GM18519 (cell line): ENCODE measurements at regions not wholly inside any gene's neighbourhood (a gene's known extent, or its start where the extent isn't known, plus 50 kb on each side); places are given as distances from the start of the nearest gene placed in this dataset.
A peak's percentile ranks its signal among the peaks of the same experiment; 100 is the strongest.

Experiments used
- ATAC-seq: cut with Tn5 transposase; IDR thresholded peaks from one replicate; pipeline ENCODE4 v1.9.1; 2021; ENCODE audit warnings: mild to moderate bottlenecking, moderate library complexity; ENCODE audit not compliant: unreplicated experiment, low FRiP score

DNA sequence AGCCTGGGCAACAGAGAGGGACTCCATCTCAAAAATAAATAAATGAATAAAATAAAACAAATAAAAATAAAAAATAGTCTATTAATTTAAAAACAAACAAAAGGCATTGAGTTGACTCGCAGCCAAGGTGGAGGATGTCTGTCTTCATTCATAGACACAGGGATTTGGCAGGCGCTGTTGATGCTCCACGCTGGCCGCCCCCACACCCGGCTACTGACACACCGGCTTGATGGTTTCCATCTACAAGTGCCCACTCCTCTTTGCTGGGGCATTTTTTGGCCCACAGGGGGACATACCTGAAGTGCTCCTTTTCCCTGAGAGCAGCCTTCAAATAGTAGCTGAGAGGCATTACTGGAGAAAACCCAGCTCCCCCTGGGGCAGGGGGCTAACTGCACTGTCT lies 178.3 kb upstream of the RALGAPA2 start:
- no peak for ATAC-seq

DNA sequence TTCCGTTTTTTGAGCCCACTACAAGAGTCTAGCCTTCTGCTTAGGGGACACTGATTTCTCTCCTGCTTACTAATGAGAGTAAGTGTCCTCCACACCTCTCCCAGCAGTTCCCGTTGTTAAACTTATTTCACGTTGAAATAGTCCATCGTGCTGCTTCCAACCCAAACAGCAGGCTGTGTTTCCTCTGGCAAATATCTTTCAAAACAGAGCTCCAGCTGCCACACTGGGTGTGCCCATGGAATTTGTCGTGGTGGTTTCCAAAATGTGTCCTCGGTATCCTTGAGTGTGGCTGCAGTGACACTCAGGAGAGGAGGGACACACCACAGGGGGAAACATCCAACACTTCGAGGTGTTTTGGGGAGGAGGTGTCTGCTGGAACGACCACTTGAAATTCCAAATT lies 176.5 kb upstream of the RALGAPA2 start:
- ATAC-seq, result no peak

- ATAC-seq, result no peak
Measured at GRCh38 chr20:20888266-20888656, 175.8 kb upstream of the RALGAPA2 start.

DNA sequence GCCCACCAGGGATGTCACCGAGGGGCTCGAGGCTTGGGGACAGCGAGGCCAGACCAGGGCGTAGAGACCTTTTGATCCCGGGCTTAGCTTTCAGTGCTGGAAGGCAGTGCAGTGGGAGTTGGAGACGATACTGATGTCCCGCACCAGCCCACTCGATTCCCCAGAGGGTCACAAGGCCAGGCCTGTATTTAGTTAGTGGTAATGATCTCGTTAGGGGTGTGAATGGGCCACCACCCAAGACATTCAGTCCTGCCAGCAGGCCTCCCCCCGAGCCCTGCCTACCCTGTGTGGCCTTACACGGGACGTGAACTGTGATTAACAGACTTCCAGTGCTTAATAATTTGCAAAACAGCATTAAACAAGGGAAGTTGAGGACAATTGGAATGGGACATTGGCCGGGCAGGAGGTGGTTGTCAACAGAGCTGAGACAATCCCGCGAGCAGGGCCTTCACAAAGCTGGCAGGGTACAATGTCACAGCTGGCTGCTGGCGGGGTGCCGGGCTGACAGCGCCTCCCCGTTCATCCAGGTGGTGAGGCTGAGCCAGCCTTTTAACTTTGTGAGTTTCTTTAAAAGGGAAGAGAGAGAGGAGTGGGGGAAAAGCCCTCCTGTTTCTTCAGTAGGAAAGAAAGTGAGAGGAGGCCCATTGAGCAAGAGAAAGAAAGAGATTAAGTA lies 175.3 kb upstream of the RALGAPA2 start:
- no peak for ATAC-seq

DNA sequence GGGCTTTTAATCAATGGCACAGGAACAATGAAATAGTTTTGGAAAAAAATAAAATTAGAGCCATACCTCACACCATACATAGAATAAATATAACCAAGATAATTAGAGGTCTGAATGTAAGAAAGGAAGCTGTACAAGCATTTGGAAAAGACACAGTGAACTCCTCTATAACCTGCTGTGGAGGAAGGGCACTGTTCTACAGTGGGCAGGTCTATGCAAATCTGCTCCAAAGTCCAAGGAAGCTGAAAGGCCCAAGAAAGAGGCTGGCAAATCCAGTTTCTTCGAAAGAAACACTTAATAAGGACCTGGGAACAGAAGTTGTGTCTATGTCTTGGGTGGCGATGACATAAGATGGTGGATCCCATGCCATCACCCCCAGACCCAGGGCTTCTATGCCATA lies 169.4 kb upstream of the RALGAPA2 start:
- no peak for ATAC-seq

- no peak for ATAC-seq
Measured at GRCh38 chr20:20877079-20877478, 164.6 kb upstream of the RALGAPA2 start.

DNA sequence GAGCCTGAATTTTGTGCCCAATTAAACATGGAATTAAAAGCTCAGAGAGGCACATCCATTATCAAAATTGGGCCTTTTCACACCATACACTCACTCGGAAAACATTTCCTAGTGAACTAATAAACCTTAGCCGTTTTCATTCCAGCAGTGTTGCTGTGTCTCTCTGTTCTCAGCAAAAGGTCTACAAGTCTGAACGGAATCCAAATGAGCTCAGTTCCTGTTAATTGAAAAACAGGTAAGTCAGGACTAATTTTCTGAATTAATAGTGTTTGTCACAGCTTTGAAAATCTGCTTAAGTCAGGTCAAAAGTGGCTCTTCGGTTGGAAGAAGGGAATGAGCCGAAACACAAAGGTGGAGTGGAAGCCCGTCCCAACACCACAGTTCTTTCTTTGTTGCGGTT lies 163.3 kb upstream of the RALGAPA2 start:
- no peak for ATAC-seq

DNA sequence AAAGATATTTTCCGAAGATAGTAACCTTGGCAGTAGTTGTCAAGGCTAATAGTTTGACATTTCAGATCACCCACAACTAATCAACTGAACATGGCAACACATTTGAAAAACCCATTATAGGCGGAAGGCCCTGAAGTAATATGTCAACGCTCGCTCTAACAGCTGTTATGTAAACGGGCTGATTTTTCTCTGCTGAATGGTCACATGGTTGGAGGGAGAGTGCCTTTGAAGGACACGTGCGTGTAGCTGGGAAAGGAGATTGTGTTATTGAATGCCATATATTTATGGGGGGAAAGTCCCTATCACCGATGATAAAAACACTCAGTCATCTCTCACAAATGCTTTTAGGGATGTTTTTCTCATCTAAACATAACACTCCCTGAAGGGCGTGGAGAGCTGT lies 160.0 kb upstream of the RALGAPA2 start:
- ATAC-seq, result no peak

GRCh38 chr20:20869161-20869775 lies 156.8 kb upstream of the RALGAPA2 start:
- ATAC-seq, result no peak

DNA sequence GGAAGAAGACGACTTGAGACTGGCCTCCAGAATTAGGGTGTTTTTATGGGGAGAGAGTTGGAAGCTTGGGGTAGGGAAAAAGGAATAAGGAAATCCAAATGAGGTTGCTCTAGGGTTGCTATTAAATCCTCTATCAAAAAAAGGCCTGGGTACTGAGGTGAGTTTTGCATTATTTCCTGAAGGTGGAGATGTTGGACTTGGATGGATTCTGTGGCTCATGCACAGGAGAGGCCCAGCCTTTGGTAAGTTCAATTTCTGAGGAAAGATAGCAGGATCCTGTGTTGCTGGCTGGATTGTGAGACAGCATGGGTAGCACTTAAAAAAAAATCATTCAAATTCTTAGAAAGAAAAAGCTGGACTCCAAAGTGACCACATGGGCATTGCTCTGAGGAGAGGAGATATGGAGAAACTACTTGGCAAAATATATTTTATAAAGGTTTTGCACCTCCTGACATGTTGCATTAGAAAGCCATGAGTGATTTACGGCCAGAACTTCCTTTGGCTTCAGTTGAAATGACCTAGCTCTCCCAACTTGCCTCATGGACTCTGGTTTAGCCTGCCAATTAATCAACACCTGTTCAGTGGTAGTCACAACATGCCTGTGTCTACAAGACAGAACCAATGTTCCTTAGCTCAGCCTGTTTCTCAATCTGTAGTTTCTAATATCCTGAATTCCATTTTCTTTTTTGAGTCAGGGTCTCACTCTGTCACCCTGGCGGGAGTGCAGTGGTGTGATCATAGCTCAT lies 152.1 kb upstream of the RALGAPA2 start:
- ATAC-seq, result no peak

DNA sequence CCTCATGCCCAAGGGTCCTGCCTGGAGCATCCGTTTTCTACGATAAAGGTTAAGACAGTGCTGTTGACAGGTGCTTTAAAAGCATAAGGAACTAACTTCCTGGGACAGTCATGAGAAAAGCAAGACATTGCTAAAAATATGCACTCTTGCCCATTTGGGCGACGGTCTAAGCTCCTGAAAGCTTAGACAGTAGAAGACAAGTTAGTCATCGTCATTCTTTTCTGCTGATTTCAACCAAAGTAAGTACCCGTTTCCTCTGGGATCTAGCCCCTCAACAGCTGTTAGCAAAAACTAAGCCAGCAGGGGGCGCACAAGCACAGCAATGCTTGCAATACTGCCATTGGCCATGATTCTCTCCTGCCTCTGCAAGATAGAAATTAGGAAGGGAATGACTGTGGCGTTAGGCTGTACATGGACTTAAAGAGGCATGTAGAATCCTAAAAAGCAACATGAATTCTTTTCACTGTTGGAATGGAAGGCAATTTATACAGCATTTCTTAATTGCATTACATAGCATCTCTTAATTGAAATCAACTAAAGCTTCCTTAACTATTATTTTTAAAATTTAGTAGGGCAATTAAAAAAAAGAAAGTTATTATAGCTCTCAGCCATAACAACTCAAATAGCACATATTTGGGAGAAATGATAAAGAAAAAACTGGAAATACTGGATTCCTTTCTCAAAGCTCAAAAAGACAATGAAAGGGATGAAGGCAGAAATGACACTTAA lies 147.8 kb upstream of the RALGAPA2 start:
- peak; percentile 92 for ATAC-seq

GRCh38 chr20:20859510-20859909 lies 147.1 kb upstream of the RALGAPA2 start:
- ATAC-seq, result no peak

DNA sequence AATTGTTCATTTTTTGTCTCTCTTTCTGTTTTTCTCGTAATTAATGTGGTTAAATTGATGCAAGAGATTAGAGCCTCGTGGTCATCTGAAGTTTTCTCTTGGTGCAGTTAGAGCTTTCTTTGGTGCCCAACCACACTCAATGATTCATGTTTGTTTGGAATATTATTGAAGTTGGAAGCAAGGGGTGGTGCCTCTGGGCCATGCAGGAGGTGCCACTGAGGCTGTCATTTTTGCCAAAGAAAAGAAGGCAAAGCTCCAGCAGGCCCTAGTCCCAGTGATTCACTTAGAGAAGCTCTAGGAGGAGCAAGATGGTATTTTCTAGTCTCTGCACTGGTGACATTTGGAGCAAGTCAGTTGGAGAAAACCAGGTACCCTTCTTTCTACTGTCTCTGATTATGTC lies 144.5 kb upstream of the RALGAPA2 start:
- no peak for ATAC-seq

DNA sequence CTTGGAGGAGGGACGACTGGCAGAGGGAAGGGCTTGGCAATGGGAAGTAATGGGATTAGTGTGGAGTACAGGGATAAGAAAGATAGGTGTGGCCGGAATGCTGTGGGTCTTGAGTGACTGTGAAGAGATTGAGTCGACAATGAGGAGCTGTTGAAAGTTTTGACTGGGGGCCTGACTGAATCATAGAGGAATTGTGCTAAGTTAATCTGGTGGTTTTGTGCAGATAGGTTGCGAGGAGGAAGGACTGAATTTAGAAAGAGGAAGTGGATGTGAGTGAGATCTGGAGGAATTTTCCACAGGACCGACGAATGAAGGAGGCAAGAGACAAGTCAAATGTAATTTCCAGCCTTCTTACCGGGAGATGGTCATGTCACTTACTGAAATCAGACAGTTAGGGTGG lies 143.9 kb upstream of the RALGAPA2 start:
- ATAC-seq, result no peak

- ATAC-seq, result no peak
Measured at GRCh38 chr20:20851385-20851784, 138.9 kb upstream of the RALGAPA2 start.

GRCh38 chr20:20850407-20850806 lies 138.0 kb upstream of the RALGAPA2 start:
- no peak for ATAC-seq

- ATAC-seq, result no peak
Measured at GRCh38 chr20:20849161-20849560, 136.7 kb upstream of the RALGAPA2 start.

DNA sequence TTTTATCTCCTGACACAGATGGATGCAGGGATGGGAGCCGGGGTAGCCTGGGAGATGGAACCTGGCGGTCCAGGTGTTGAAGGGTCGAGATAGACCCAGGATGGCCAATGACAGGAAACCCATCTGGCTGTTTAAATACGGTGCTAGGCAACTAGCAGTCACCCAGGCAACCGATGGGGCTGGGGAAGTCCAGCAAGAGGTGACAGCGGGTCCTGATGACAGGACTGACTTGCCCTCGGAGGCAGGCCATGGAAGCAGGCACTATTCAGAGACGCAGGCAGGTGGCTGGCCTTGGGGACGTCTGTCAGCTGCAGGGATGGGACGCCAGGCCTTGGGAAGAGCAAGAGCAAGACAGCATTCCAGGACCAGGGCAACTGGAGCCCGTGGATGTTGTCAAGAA lies 135.4 kb upstream of the RALGAPA2 start:
- ATAC-seq, result no peak

DNA sequence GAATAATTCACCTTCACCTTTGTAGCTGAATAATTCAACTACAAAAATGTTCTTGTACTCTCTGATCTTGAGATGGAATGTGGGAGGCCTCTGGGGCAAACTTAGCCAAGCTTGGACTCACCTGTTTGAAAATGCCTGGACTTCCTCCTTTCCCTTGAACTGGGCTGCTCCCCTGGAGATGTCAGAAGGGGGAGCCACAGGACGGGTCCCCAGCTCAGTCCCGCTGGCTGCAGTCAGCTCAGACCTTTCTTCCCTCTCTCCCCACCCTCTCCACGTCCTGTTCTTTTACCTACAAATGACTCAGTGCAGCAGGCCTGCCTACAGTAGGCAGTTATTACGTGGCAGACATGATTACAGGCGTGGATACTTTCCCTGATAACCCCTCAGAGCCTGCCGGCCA lies 131.5 kb upstream of the RALGAPA2 start:
- no peak for ATAC-seq

- no peak for ATAC-seq
Measured at GRCh38 chr20:20839771-20840170, 127.3 kb upstream of the RALGAPA2 start.

- no peak for ATAC-seq
Measured at GRCh38 chr20:20837574-20838021, 125.2 kb upstream of the RALGAPA2 start.
